Endothelial cell of umbilical vein (primary cell): ENCODE measurements at regions not wholly inside any gene's neighbourhood (a gene's known extent, or its start where the extent isn't known, plus 50 kb on each side); places are given as distances from the start of the nearest gene placed in this dataset.

ENCODE experiments used
- BruUV-seq: library from RNA; stranded (reverse); fragments of 400-500 nt; replicated peaks from 2 replicates; lab custom pipeline; 2021; lab: Mats Ljungman, UMichigan
- CTCF ChIA-PET: fragments of 300-600, 350-600 bp; sonication (Branson Sonifier 250); formaldehyde crosslinking; loops from one replicate; lab custom pipeline; 2021; ENCODE audit warnings: antibody characterized with exemption, inconsistent platforms; lab: Charles Lee
- POLR2A ChIA-PET: fragments of 300-600, 350-600 bp; sonication (Branson Sonifier 250); formaldehyde crosslinking; loops from one replicate; lab custom pipeline; 2021; ENCODE audit warnings: antibody characterized with exemption, inconsistent platforms; lab: Charles Lee
- DNase-seq: peaks from one replicate; pipeline ENCODE4 v3.0.0-alpha.2; 2011; ENCODE audit warnings: low read depth, low spot score
- FAIRE-seq: peaks from 2 replicates; lab custom pipeline; 2011; peaks lifted over from hg19 to GRCh38; lab: Jason Lieb, UNC
- H2AFZ ChIP-seq: 2 replicates; pipeline ENCODE4 v1.6.0; 2012; ENCODE audit warnings: low read depth, low read length, control low read depth, inconsistent platforms
- H3K27ac ChIP-seq: 2 replicates; pipeline ENCODE4 v1.5.1; 2011; ENCODE audit warnings: low read depth, mild to moderate bottlenecking, control low read depth, low read length, moderate library complexity; ENCODE audit not compliant: insufficient read depth
- H3K27me3 ChIP-seq, 2 experiments: 2 replicates each; pipeline versions ENCODE4 v1.6.0 to v1.6.1; 2011; ENCODE audit warnings: low read length in 2 of 2, mixed read lengths in 1 of 2; ENCODE audit not compliant: control insufficient read depth in 2 of 2, insufficient read depth in 2 of 2
- H3K36me3 ChIP-seq, 2 experiments: 2 replicates in 1 of 2; 3 replicates in 1 of 2; pipeline ENCODE4 v1.5.1; 2011; ENCODE audit warnings: low read length in 2 of 2, mild to moderate bottlenecking in 1 of 2, moderate library complexity in 1 of 2; ENCODE audit not compliant: control insufficient read depth in 2 of 2, insufficient read depth in 2 of 2; ENCODE audit errors: extremely low read depth in 1 of 2
- H3K4me1 ChIP-seq: 3 replicates; pipeline ENCODE4 v1.5.1; 2011; ENCODE audit warnings: mild to moderate bottlenecking, low read length; ENCODE audit not compliant: control insufficient read depth, insufficient read depth; ENCODE audit errors: extremely low read depth
- H3K4me2 ChIP-seq: 2 replicates; pipeline ENCODE4 v1.6.1; 2011; ENCODE audit warnings: low read length, control low read depth, mixed read lengths; ENCODE audit not compliant: insufficient read depth
- H3K4me3 ChIP-seq, 3 experiments: fragments of 200-600 bp in 1 of 3; sonication (generic), shearing (Covaris generic) in 1 of 3; replicated peaks in 1 of 3; 2 replicates each; pipeline ENCODE4 v1.5.1; 2011 to 2016; ENCODE audit warnings: control low read depth in 3 of 3, low read length in 3 of 3, mild to moderate bottlenecking in 2 of 3, inconsistent platforms in 1 of 3, low read depth in 1 of 3, moderate library complexity in 1 of 3; ENCODE audit not compliant: insufficient read depth in 1 of 3
- H3K79me2 ChIP-seq: 2 replicates; pipeline ENCODE4 v1.6.0; 2012; ENCODE audit warnings: low read length, inconsistent platforms; ENCODE audit not compliant: control insufficient read depth, insufficient read depth
- H3K9ac ChIP-seq: replicated peaks from 2 replicates; pipeline ENCODE3; 2011; ENCODE audit warnings: low read length, control low read depth; ENCODE audit not compliant: insufficient read depth; ENCODE audit errors: extremely low read depth
- H3K9me1 ChIP-seq: replicated peaks from 3 replicates; pipeline ENCODE4 v1.6.0; 2011; ENCODE audit warnings: mild to moderate bottlenecking, low read length; ENCODE audit not compliant: control insufficient read depth, insufficient read depth; ENCODE audit errors: extremely low read depth
- H3K9me3 ChIP-seq: replicated peaks from 2 replicates; pipeline ENCODE4 v1.5.1; 2012; ENCODE audit warnings: low read length, inconsistent platforms; ENCODE audit not compliant: control insufficient read depth, insufficient read depth
- H4K20me1 ChIP-seq: replicated peaks from 2 replicates; pipeline ENCODE3; 2011; ENCODE audit warnings: mild to moderate bottlenecking, low read length; ENCODE audit not compliant: control insufficient read depth, insufficient read depth; ENCODE audit errors: extremely low read depth
- CTCF ChIP-seq, 2 donors: IDR thresholded peaks; 1 replicate in 1 of 2; 2 replicates in 1 of 2; pipeline ENCODE4 v1.5.1; 2011; ENCODE audit warnings: low read length in 2 of 2, mild to moderate bottlenecking in 2 of 2, moderate library complexity in 2 of 2, control low read depth in 1 of 2, inconsistent platforms in 1 of 2, low read depth in 1 of 2; ENCODE audit not compliant: insufficient read depth in 1 of 2; ENCODE audit errors: extremely low read depth in 1 of 2
- EZH2 ChIP-seq: IDR thresholded peaks from 2 replicates; pipeline ENCODE4 v1.6.1; 2012; ENCODE audit warnings: borderline replicate concordance, low read depth, mild to moderate bottlenecking, moderate library complexity, low read length, inconsistent platforms; ENCODE audit not compliant: severe bottlenecking
- FOS ChIP-seq: IDR thresholded peaks from 2 replicates; pipeline ENCODE4 v1.6.1; 2011; ENCODE audit warnings: mild to moderate bottlenecking, low read length, moderate library complexity, borderline replicate concordance; ENCODE audit not compliant: insufficient read depth
- GATA2 ChIP-seq: IDR thresholded peaks from 2 replicates; pipeline ENCODE4 v1.7.0; 2011; ENCODE audit warnings: low read depth, mild to moderate bottlenecking, moderate library complexity, mixed read lengths, low read length; ENCODE audit not compliant: insufficient read length, insufficient read depth
- JUN ChIP-seq: IDR thresholded peaks from 2 replicates; pipeline ENCODE4 v1.6.1; 2011; ENCODE audit warnings: borderline replicate concordance, low read depth; ENCODE audit not compliant: insufficient read length, insufficient read depth
- MAX ChIP-seq: IDR thresholded peaks from 2 replicates; pipeline ENCODE4 v1.6.1; 2011; ENCODE audit not compliant: insufficient read depth, insufficient read length
- MYC ChIP-seq: IDR thresholded peaks from one replicate; pipeline ENCODE4 v1.6.1; 2011; ENCODE audit warnings: mild to moderate bottlenecking, low read depth, low read length
- POLR2A ChIP-seq: IDR thresholded peaks from 2 replicates; pipeline ENCODE4 v1.6.1; 2012; ENCODE audit warnings: low read depth, mild to moderate bottlenecking, control low read depth, low read length
- POLR2AphosphoS5 ChIP-seq: IDR thresholded peaks from 2 replicates; pipeline ENCODE4 v1.6.1; 2012; ENCODE audit warnings: low read depth, mild to moderate bottlenecking, control low read depth, low read length, moderate library complexity; ENCODE audit not compliant: insufficient read depth
- dilution Hi-C: fragments of 300-500 bp; cut with MboI; formaldehyde crosslinking; loops from one replicate; pipeline ENCODE4 v1.15.0; 2019; ENCODE audit warnings: low sequenced_read_pairs; ENCODE audit not compliant: extremely low pct_ligation_motif_present
- intact Hi-C: fragments of 100-400 bp; cut with micrococcal nuclease; formaldehyde crosslinking; loops from one replicate; pipeline ENCODE4 v1.10.0; 2022

GRCh38 chr10:55500931-55501559 lies 700.0 kb upstream of the PCDH15 start:
- CTCF ChIA-PET = interaction anchor here (0.6 kb wide), 1 partner anchor 9 kb away, joined by 3 read pairs; no protein-coding TSS in a partner anchor
- H3K27ac ChIP-seq = no peak overlapping the region
- H3K79me2 ChIP-seq = no peaks in the 10 kb centered on the region
- FAIRE-seq (peak; percentile 63), DNase-seq (peak; percentile 57)
- dilution Hi-C loops = no loop called here
- no peaks in the 10 kb centered on the region for H4K20me1 ChIP-seq
- H2AFZ ChIP-seq = no peak overlapping the region
- no peak overlapping the region for H3K9ac ChIP-seq
- H3K36me3 ChIP-seq = no peaks in the 10 kb centered on the region
- POLR2A ChIA-PET = no interaction called here
- H3K27me3 ChIP-seq = no peaks in the 10 kb centered on the region
- TF ChIP-seq CTCF (IDR thresholded peaks at IDR 0.05; ENCODE audit: extremely low read depth in 1 of 2, insufficient read depth in 1 of 2, low read depth in 1 of 2, low read length in 2 of 2) (peak; percentile 58 to 64), EZH2 (no peak)
- no peaks in the 10 kb centered on the region for H3K9me3 ChIP-seq
- no peak overlapping the region for H3K4me2 ChIP-seq
- H3K9me1 ChIP-seq = no peaks in the 10 kb centered on the region
- intact Hi-C loops = loop anchor here (1.0 to 5.0 kb wide), 3 partner anchors 214 to 410 kb away; no protein-coding TSS in a partner anchor
- BruUV-seq = no TSS peak
- H3K4me1 ChIP-seq = no peaks in the 10 kb centered on the region
- H3K4me3 ChIP-seq = no peak overlapping the region

DNA sequence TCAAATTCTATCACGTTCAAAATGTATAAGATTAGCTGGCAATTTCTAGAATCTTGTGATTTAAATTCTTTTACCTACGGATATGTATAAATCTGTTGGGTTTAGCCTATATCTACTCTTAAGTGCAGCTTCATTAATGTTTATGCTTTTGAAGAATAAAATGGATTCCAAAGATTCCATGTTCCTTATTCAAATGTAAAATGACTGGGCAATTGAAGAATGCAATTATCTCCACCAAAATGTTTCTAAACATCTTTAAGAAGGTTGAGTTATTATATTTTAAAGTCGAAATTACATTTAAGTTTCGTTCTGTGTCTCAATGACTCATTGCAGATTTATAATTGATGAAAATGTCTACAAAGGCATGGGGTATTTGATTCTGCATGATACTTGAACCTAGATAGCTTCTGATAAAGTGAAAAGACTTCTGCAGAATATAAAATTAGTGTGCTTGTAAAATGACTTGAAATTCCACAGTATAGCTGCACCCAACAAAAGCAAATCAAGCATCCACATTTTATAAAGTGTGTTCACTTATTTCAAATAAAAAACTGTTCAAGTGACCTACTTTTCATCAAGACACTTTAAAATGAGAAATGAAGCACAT lies 697.0 kb upstream of the PCDH15 start:
- Histone ChIP-seq H2AFZ (no peak overlapping the region), H3K9ac (no peak overlapping the region), H4K20me1 (no peaks in the 10 kb centered on the region), H3K27me3 (no peaks in the 10 kb centered on the region), H3K9me1 (no peaks in the 10 kb centered on the region), H3K4me2 (no peak overlapping the region), H3K9me3 (no peaks in the 10 kb centered on the region), H3K4me1 (no peaks in the 10 kb centered on the region), H3K4me3 (no peak overlapping the region), H3K79me2 (no peaks in the 10 kb centered on the region), H3K27ac (no peak overlapping the region), H3K36me3 (no peaks in the 10 kb centered on the region)
- dilution Hi-C loops (no loop called here), intact Hi-C loops (no loop called here)
- DNase-seq (no peak), FAIRE-seq (no peak)
- TF ChIP-seq POLR2A = no peak
- no peak for TF ChIP-seq JUN
- TF ChIP-seq CTCF (IDR thresholded peaks at IDR 0.05; ENCODE audit: extremely low read depth in 1 of 2, insufficient read depth in 1 of 2, low read depth in 1 of 2, low read length in 2 of 2) = no peak
- TF ChIP-seq MYC = no peak
- TF ChIP-seq GATA2 = no peak
- TF ChIP-seq MAX = no peak
- no peak for TF ChIP-seq POLR2AphosphoS5
- TF ChIP-seq EZH2 = no peak
- TF ChIP-seq FOS = no peak
- CTCF ChIA-PET = interaction anchor here (1.2 kb wide), 1 partner anchor 210 kb away, joined by 3 read pairs; no protein-coding TSS in a partner anchor
- no TSS peak for BruUV-seq
- POLR2A ChIA-PET = no interaction called here
